Cardiac fibroblast (primary cell): ENCODE measurements at regions not wholly inside any gene's neighbourhood (a gene's known extent, or its start where the extent isn't known, plus 50 kb on each side); places are given as distances from the start of the nearest gene placed in this dataset.

Experiments used
- DNase-seq, 2 donors: peaks; one replicate each; pipeline versions ENCODE4 v3.0.0 to v3.0.0-alpha.2; 2010; ENCODE audit warnings: low read depth in 2 of 2
- H3K4me3 ChIP-seq, 2 donors: replicated peaks in 1 of 2; 1 replicate in 1 of 2; 2 replicates in 1 of 2; pipeline ENCODE4 v1.5.1; 2011; ENCODE audit warnings: low read depth in 2 of 2, low read length in 2 of 2, mild to moderate bottlenecking in 2 of 2, moderate library complexity in 1 of 2
- TF ChIP-seq, protein P1 (sequence below): IDR thresholded peaks from one replicate; pipeline ENCODE4 v1.5.1; 2011; ENCODE audit warnings: low read depth, mild to moderate bottlenecking, low read length, inconsistent platforms

DNA sequence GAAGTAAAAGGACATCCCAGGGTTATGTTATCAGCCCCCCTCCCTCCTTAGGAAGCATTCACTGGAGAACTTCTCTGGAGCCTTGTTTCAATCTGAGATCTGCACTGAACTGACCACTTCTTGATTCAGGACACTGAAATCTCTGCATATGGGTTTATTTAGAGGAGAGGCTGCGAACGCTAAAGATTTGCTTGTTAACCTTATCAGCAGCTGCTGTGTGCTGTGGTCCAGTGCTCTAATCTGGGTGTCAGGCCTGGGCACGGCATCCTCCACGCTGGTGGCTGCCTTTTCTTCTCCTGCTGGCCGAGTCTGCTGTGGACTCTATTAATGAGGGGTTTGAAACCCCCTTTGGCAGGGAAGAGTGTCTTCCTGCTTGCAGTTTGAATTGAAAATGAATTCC lies 1094.7 kb upstream of the TENM3 start:
- DNase-seq, result no peak
- TF ChIP-seq, protein P1, sequence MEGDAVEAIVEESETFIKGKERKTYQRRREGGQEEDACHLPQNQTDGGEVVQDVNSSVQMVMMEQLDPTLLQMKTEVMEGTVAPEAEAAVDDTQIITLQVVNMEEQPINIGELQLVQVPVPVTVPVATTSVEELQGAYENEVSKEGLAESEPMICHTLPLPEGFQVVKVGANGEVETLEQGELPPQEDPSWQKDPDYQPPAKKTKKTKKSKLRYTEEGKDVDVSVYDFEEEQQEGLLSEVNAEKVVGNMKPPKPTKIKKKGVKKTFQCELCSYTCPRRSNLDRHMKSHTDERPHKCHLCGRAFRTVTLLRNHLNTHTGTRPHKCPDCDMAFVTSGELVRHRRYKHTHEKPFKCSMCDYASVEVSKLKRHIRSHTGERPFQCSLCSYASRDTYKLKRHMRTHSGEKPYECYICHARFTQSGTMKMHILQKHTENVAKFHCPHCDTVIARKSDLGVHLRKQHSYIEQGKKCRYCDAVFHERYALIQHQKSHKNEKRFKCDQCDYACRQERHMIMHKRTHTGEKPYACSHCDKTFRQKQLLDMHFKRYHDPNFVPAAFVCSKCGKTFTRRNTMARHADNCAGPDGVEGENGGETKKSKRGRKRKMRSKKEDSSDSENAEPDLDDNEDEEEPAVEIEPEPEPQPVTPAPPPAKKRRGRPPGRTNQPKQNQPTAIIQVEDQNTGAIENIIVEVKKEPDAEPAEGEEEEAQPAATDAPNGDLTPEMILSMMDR, result no peak
- no peak overlapping the region for H3K4me3 ChIP-seq

DNA sequence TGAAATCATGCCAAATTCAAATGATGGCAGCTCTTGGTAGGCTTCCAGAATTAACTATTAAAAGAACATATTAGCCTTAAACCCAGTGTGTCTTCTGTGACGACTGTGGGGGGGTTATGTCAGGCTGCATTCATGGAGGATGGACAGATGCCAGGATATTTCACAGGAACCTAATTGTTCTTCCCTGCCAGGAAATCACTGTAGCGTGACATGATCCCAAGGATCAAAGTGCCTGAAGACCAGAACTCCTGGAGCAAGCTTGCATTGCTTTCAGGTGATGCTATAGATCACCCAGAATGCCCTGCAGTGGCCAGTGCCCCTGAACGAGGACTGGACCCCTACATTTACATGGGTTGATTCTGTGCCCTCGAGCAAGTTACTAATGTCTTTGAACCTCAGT lies 1093.0 kb upstream of the TENM3 start:
- H3K4me3 ChIP-seq, result no peak overlapping the region
- no peak for DNase-seq
- TF ChIP-seq, protein P1, result no peak

DNA sequence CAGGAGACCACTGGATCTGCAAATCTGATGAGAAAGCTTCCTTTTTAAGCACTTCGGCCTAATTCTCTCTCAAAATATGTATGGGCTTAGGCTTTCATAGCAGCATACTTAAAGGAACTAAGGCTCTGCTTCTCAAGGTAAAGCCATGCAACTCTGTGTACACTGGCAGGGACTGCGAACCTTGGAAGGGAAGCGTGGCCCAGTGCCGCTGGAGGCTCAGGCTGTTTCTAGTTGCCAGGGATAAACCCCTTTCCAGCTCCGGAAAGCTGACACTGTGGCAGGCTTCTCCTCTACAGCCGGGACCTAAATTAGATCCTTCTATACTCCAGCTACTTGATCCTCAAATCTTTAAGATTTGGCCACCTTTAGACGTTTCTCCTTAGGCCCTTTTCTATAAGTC lies 1091.3 kb upstream of the TENM3 start:
- TF ChIP-seq, protein P1, result no peak
- no peak for DNase-seq
- H3K4me3 ChIP-seq, result no peak overlapping the region

DNA sequence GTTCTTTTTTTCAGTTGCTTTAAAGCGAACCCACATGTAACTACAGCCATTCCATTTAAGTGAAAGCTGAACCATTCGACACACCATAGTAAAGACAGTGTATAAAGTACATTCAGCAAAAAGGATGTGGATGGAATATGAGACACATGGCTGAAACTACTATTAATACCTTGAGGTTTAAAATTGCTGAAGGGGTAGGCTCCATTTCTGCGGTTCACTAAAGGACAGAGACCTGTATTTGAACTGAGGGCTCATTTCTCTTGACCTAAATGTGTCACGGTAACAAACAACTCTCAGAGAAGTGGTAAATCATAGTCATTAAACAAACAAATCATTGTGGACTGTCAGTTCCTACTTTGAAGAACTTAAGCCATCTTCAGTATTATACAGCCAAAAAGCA lies 1085.6 kb upstream of the TENM3 start:
- TF ChIP-seq, protein P1, result no peak
- DNase-seq, result no peak

DNA sequence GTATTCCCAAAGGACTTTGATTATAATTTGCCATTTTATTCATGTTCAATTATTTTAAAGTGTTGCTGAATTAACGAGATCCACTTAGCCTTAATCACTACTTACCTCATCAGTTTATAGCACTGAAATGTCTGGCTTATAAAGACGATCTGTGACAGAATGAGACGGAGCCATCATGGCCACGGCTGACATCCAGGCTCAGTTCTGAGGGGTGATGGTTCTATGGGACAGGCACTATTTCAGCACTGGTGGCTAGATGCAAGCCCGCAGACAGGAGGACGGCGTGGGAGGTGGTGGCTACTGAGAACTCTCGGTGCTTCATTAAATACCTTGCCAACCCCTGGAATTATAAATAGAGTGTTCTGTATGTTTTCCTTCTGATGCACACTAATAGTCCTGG lies 1084.2 kb upstream of the TENM3 start:
- DNase-seq, result no peak

More for the DNA sequence above, 1085.6 kb upstream of the TENM3 start:
- H3K4me3 ChIP-seq, result no peak overlapping the region

DNA sequence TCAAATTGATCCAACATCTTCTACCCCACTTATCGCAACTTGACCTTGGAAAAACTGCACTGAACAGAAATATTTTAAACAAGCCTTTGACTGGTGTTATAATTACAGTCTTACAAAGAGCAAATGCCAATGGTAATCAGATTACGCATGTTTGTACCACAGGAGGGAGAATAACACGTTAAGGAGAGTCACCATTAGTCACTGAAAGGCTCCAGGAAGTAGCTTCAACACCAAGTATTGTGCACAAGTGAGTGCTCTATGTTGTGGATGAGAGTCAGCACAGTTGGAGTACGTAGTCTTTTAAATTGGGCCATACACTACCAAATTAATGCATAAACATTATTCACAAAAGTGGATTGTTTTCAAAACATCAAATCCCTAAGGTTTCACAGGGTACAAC lies 1081.5 kb upstream of the TENM3 start:
- H3K4me3 ChIP-seq, result no peak overlapping the region
- TF ChIP-seq, protein P1, result no peak
- DNase-seq, result no peak

More for the DNA sequence above, 1084.2 kb upstream of the TENM3 start:
- no peak overlapping the region for H3K4me3 ChIP-seq
- TF ChIP-seq, protein P1, result no peak

DNA sequence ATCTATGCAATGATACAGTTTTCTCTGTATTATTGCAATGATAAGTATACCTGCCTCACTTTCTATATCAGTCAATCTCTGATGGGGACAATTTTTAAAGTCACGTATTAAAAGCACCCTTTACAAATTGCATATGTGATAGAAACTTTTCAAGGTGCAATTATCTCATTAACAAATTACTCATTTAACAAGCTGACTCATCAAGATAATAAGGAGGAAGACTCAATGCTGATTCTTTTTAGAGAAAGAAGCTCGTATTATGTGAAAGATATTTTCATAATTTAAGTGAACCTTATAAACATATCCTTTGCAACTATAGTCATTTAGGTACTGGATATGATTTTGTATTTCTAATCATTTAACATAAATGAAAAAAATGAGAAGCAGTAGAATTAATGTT lies 1080.9 kb upstream of the TENM3 start:
- H3K4me3 ChIP-seq, result no peak overlapping the region
- TF ChIP-seq, protein P1, result no peak
- no peak for DNase-seq
